Colonic mucosa (tissue), 4 donors: ENCODE measurements at regions not wholly inside any gene's neighbourhood (a gene's known extent, or its start where the extent isn't known, plus 50 kb on each side); places are given as distances from the start of the nearest gene placed in this dataset.

Experiments
- DNase-seq: peaks from one replicate; pipeline ENCODE4 v3.0.0-alpha.2; 2020
- H3K27ac ChIP-seq: fragments of 200-600 bp; one replicate; pipeline ENCODE4 v1.8.0; 2021
- H3K27me3 ChIP-seq: fragments of 200-600 bp; one replicate; pipeline ENCODE4 v1.8.0; 2021
- H3K36me3 ChIP-seq: fragments of 200-600 bp; one replicate; pipeline ENCODE4 v1.8.0; 2021
- H3K4me1 ChIP-seq: fragments of 200-600 bp; one replicate; pipeline ENCODE4 v1.8.0; 2021; ENCODE audit warnings: mild to moderate bottlenecking
- H3K4me3 ChIP-seq: fragments of 200-600 bp; one replicate; pipeline ENCODE4 v1.8.0; 2021
- H3K9ac ChIP-seq, 2 donors: one replicate each; pipeline ENCODE4 v1.7.0; 2013; ENCODE audit warnings: control low read depth in 2 of 2, low read depth in 2 of 2, low read length in 2 of 2
- H3K9me3 ChIP-seq: fragments of 200-600 bp; one replicate; pipeline ENCODE4 v1.8.0; 2021
- CTCF ChIP-seq: fragments of 200-600 bp; IDR thresholded peaks from one replicate; pipeline ENCODE4 v1.8.0; 2022; ENCODE audit warnings: antibody characterized with exemption, mild to moderate bottlenecking
- intact Hi-C: fragments of 100-400 bp; cut with DNase I; formaldehyde crosslinking; loops from one replicate; pipeline ENCODE4 v1.14.1; 2022
- donor health status: healthy.
- donor health status: DM: no; HTN: no; CAD: no.
- donor health status: DM: no; HTN: no; CAD: no.

GRCh38 chr7:15839416-15840100, 153.1 kb upstream of the MEOX2 start:
- TF ChIP-seq CTCF, result no peak
- intact Hi-C loops, result no loop called here
- Histone ChIP-seq H3K9me3 (no peaks in the 10 kb centered on the region), H3K27ac (no peak overlapping the region), H3K4me3 (no peak overlapping the region), H3K9ac (no peak overlapping the region), H3K36me3 (no peaks in the 10 kb centered on the region), H3K4me1 (no peaks in the 10 kb centered on the region), H3K27me3 (no peaks in the 10 kb centered on the region)
- DNase-seq, result no peak

GRCh38 chr7:15838265-15838664, 151.8 kb upstream of the MEOX2 start:
- no peak overlapping the region for H3K27ac ChIP-seq
- DNase-seq, result no peak
- no peak overlapping the region for H3K4me3 ChIP-seq
- TF ChIP-seq CTCF, result no peak
- no peaks in the 10 kb centered on the region for H3K27me3 ChIP-seq
- no peak overlapping the region for H3K9ac ChIP-seq
- H3K4me1 ChIP-seq, result no peaks in the 10 kb centered on the region
- no peaks in the 10 kb centered on the region for H3K36me3 ChIP-seq
- H3K9me3 ChIP-seq, result no peaks in the 10 kb centered on the region
- intact Hi-C loops, result no loop called here

- H3K27me3 ChIP-seq, result no peaks in the 10 kb centered on the region
- H3K4me3 ChIP-seq, result no peak overlapping the region
- H3K27ac ChIP-seq, result no peak overlapping the region
- H3K4me1 ChIP-seq, result no peaks in the 10 kb centered on the region
- no peak for TF ChIP-seq CTCF
- DNase-seq, result no peak
- no peak overlapping the region for H3K9ac ChIP-seq
- intact Hi-C loops, result no loop called here
- no peaks in the 10 kb centered on the region for H3K9me3 ChIP-seq
- H3K36me3 ChIP-seq, result no peaks in the 10 kb centered on the region
These were observed 150.9 kb upstream of the MEOX2 start for GRCh38 chr7:15837306-15837950.

GRCh38 chr7:15836651-15837050, 150.2 kb upstream of the MEOX2 start:
- no peaks in the 10 kb centered on the region for H3K27me3 ChIP-seq
- no peak overlapping the region for H3K4me3 ChIP-seq
- TF ChIP-seq CTCF, result no peak
- no peaks in the 10 kb centered on the region for H3K9me3 ChIP-seq
- intact Hi-C loops, result no loop called here
- no peak overlapping the region for H3K27ac ChIP-seq
- no peaks in the 10 kb centered on the region for H3K4me1 ChIP-seq
- H3K9ac ChIP-seq, result no peak overlapping the region
- no peaks in the 10 kb centered on the region for H3K36me3 ChIP-seq
- no peak for DNase-seq

- Histone ChIP-seq H3K9ac (no peak overlapping the region), H3K9me3 (no peaks in the 10 kb centered on the region), H3K4me1 (no peaks in the 10 kb centered on the region), H3K4me3 (no peak overlapping the region), H3K27me3 (no peaks in the 10 kb centered on the region), H3K36me3 (no peaks in the 10 kb centered on the region), H3K27ac (no peak overlapping the region)
- no peak for TF ChIP-seq CTCF
- intact Hi-C loops, result no loop called here
- DNase-seq, result no peak
These were observed 149.6 kb upstream of the MEOX2 start for GRCh38 chr7:15836041-15836440.
